ENCODE measurements at regions not wholly inside any gene's neighbourhood (a gene's known extent, or its start where the extent isn't known, plus 50 kb on each side); places are given as distances from the start of the nearest gene placed in this dataset.
A peak's percentile ranks its signal among the peaks of the same experiment; 100 is the strongest.
"Not testable (repeated sequence)": the region's sequence is repeated elsewhere in the genome, so short reads cannot be mapped to it uniquely, and the experiment has no call there.

DNA sequence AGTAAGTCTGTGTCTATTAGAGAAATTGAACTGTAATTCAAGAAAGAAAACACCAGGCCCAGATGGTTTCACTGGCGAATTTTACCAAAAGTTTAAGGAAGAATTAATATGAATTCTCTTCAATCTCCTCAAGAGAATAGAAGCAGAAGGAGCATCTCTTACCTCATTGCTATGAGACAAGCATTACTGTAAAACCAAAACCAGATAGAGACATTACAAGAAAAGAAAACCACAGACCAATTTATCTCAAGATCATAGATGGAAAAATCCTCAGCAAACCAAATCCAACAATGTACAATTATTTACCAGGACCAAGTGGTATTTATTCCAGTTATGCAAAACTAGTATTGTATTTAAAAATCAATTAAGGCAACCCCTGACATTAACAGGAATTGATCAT is 160.6 kb downstream of the LIPI start:
- CTCF ChIA-PET = no interaction called here
- POLR2A ChIA-PET = no interaction called here
- TF ChIP-seq CTCF (IDR thresholded peaks at IDR 0.05; ENCODE audit: low read depth, low read length) = no peak
- DNase-seq (ENCODE audit: low read depth, low spot score) = no peak
- Histone ChIP-seq H3K4me3 (ENCODE audit: low read depth, low read length) (no peak overlapping the region), H3K9me3 (ENCODE audit: control insufficient read depth, insufficient read depth, low read length) (peaks cover 4% of the 10 kb centered on the region; the same call in 1 of the 2 replicates), H3K27me3 (ENCODE audit: control insufficient read depth, insufficient read depth, low read length) (no peaks in the 10 kb centered on the region), H3K27ac (ENCODE audit: low read depth, low read length) (no peak overlapping the region)

DNA sequence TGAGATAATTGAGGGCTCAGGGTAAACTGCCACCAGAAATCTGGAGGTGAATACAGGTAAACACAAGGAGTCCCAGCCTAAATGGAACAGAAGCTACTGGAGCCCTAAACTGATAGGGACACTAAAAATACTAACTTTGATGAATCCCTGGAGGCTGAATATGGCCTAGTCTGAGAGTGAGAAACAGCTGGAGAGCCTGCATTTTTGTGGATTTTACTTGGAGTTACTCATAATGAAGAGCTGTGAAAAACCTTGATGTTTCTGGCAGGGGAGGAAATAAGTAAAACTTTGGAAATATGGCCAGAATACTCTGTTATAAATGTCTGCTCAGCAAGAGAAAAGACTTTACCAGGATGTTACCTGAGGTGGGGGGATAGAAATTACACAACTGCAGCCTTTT is 164.4 kb downstream of the LIPI start:
- no peak overlapping the region for H3K27ac ChIP-seq (ENCODE audit: low read depth, low read length)
- DNase-seq (ENCODE audit: low read depth, low spot score) = no peak
- ChIA-PET CTCF (interaction anchor here (1.2 kb wide), 1 partner anchor 74 kb away, joined by 3 read pairs; no protein-coding TSS in a partner anchor), POLR2A (no interaction called here)
- H3K9me3 ChIP-seq (ENCODE audit: control insufficient read depth, insufficient read depth, low read length) = no peaks in the 10 kb centered on the region; the same call in 1 of the 2 replicates
- H3K4me3 ChIP-seq (ENCODE audit: low read depth, low read length) = no peak overlapping the region
- no peak for TF ChIP-seq CTCF (IDR thresholded peaks at IDR 0.05; ENCODE audit: low read depth, low read length)
- H3K27me3 ChIP-seq (ENCODE audit: control insufficient read depth, insufficient read depth, low read length) = no peaks in the 10 kb centered on the region

- no peak for DNase-seq (ENCODE audit: low read depth, low spot score)
- CTCF ChIA-PET = no interaction called here
- TF ChIP-seq CTCF (IDR thresholded peaks at IDR 0.05; ENCODE audit: low read depth, low read length) = no peak
- no peaks in the 10 kb centered on the region for H3K27me3 ChIP-seq (ENCODE audit: control insufficient read depth, insufficient read depth, low read length)
- no peak overlapping the region for H3K4me3 ChIP-seq (ENCODE audit: low read depth, low read length)
- POLR2A ChIA-PET = no interaction called here
- H3K27ac ChIP-seq (ENCODE audit: low read depth, low read length) = no peak overlapping the region
- H3K9me3 ChIP-seq (ENCODE audit: control insufficient read depth, insufficient read depth, low read length) = no peaks in the 10 kb centered on the region; the same call in 1 of the 2 replicates
Observed at GRCh38 chr21:14040386-14040785, 170.4 kb downstream of the LIPI start.

GRCh38 chr21:14028619-14029018 is 182.1 kb downstream of the LIPI start:
- H3K9me3 ChIP-seq (ENCODE audit: control insufficient read depth, insufficient read depth, low read length); H3K4me3 ChIP-seq (ENCODE audit: low read depth, low read length); POLR2A ChIA-PET; H3K27me3 ChIP-seq (ENCODE audit: control insufficient read depth, insufficient read depth, low read length); CTCF ChIA-PET; DNase-seq (ENCODE audit: low read depth, low spot score); H3K27ac ChIP-seq (ENCODE audit: low read depth, low read length): not testable (repeated sequence)

GRCh38 chr21:14027235-14027869 is 183.4 kb downstream of the LIPI start:
- H3K4me3 ChIP-seq (ENCODE audit: low read depth, low read length) = peak overlapping the region; percentile 72
- DNase-seq (ENCODE audit: low read depth, low spot score) = peak; percentile 71
- POLR2A ChIA-PET; H3K27ac ChIP-seq (ENCODE audit: low read depth, low read length); H3K27me3 ChIP-seq (ENCODE audit: control insufficient read depth, insufficient read depth, low read length); H3K9me3 ChIP-seq (ENCODE audit: control insufficient read depth, insufficient read depth, low read length); CTCF ChIA-PET: not testable (repeated sequence)

GRCh38 chr21:14020108-14020507 is 190.6 kb downstream of the LIPI start:
- DNase-seq (ENCODE audit: low read depth, low spot score); H3K9me3 ChIP-seq (ENCODE audit: control insufficient read depth, insufficient read depth, low read length); H3K27ac ChIP-seq (ENCODE audit: low read depth, low read length); CTCF ChIA-PET; H3K27me3 ChIP-seq (ENCODE audit: control insufficient read depth, insufficient read depth, low read length); POLR2A ChIA-PET; H3K4me3 ChIP-seq (ENCODE audit: low read depth, low read length): not testable (repeated sequence)

- H3K9me3 ChIP-seq (ENCODE audit: control insufficient read depth, insufficient read depth, low read length) = peaks cover 38% of the 10 kb centered on the region
- H3K4me3 ChIP-seq (ENCODE audit: low read depth, low read length); DNase-seq (ENCODE audit: low read depth, low spot score); H3K27ac ChIP-seq (ENCODE audit: low read depth, low read length); CTCF ChIA-PET; H3K27me3 ChIP-seq (ENCODE audit: control insufficient read depth, insufficient read depth, low read length); POLR2A ChIA-PET: not testable (repeated sequence)
Observed at GRCh38 chr21:14015841-14016240, 194.9 kb downstream of the LIPI start.

DNA sequence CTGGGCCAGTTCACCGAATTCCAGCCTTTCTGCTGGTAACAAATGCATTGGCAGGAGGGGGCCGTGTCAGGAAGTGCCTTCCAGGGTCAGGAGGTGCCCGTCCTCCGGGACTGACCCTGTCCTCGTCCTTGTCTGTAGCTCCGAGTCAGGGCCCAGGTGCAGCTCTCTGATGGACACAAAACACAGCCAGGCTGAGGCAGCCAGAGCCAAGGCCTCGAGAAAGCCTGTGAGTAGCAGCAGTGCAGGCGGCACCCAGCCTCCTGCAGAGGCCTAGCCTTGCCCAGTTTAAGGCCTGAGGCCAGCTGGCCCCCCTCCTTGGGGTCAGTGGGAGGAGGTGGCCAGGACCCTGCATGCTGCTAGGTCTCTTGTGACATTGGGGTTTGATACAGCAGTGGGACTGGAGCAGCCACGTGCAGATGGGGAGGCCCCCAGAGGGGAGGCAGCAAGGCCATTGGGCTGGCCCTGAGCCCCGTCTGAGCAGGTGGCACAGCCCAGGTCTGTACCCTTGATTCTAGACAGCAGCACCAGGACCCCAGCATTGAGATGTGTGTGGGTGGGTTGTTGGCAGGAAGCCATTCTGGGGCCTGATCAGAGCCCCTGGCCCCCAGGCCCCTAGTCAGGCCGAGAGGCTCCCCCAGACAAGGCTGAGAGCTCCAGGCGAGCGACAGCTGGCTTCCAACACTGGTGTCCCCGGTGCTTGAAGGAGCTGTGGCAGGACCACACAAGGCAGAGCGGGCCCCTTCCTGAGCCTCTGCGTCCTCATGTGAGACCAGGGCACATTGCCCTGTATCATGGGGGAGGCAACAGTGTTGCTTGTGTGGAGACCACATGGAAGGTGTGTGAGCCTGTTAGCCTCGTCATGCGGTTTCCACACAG is 196.9 kb downstream of the LIPI start:
- H3K4me3 ChIP-seq (ENCODE audit: low read depth, low read length); CTCF ChIA-PET; DNase-seq (ENCODE audit: low read depth, low spot score); POLR2A ChIA-PET; H3K27ac ChIP-seq (ENCODE audit: low read depth, low read length); H3K27me3 ChIP-seq (ENCODE audit: control insufficient read depth, insufficient read depth, low read length): not testable (repeated sequence)
- peaks cover 57% of the 10 kb centered on the region for H3K9me3 ChIP-seq (ENCODE audit: control insufficient read depth, insufficient read depth, low read length)

Measured in AG04450 (cell line).